HG03565 (cell line): ENCODE measurements at regions not wholly inside any gene's neighbourhood (a gene's known extent, or its start where the extent isn't known, plus 50 kb on each side); places are given as distances from the start of the nearest gene placed in this dataset.
"Not testable (repeated sequence)": the region's sequence is repeated elsewhere in the genome, so short reads cannot be mapped to it uniquely, and the experiment has no call there.

Experiments used
- ATAC-seq: cut with Tn5 transposase; IDR thresholded peaks from one replicate; pipeline ENCODE4 v1.9.1; 2021; ENCODE audit warnings: mild to moderate bottlenecking, moderate library complexity; ENCODE audit not compliant: unreplicated experiment

DNA sequence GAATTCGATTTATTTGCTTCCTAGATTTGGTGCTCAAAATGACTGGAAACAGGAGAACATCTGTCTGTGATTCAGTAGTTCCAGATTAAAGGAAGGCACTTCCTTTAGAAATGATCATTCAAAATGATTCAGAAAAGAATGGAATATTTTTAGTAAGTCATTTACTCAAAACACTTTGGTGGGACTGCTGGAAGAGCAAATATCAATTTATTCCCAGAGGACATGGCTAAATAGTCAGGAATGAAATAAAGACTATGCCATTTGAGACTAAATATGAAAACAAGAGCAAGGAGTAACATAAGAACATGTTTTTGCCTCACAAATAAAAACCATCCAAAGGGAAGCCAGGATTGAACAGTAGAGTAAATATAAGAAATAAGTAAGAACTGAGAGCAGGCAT is 138.6 kb upstream of the RASA1 start:
- no peak for ATAC-seq

DNA sequence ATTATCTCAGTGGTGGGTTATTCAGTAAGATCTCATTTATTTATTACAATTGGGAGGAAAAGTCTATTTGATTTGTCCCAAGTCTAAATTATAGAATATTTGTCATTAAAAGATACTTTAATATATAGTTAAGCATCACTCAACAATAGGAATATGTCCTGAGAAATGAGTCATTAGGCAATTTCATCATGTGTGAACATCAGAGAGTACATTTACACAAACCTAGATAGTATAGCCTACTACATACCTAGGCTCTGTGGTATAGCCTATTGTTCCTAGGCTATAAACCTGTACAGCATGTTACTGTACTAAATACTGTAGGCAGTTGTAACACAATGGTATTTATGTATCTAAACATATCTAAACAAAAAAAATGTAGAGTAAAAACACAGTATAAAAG is 135.0 kb upstream of the RASA1 start:
- ATAC-seq: no peak

DNA sequence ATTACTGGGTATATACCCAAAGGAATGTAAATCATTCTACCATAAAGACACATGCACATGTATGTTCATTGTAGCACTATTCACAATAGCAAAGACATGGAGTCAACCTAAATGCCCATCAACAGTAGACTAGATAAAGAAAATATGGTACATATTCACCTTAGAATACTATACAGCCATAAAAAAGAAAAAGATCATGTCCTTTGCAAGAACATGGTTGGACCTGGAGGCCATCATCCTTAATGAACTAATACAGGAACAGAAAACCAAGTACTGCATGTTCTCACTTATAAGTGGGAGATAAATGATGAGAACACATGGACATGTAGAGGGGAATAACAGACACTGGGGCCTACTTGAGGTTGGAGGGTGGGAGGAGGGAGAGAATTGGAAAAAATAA is 133.2 kb upstream of the RASA1 start:
- not testable (repeated sequence) for ATAC-seq

DNA sequence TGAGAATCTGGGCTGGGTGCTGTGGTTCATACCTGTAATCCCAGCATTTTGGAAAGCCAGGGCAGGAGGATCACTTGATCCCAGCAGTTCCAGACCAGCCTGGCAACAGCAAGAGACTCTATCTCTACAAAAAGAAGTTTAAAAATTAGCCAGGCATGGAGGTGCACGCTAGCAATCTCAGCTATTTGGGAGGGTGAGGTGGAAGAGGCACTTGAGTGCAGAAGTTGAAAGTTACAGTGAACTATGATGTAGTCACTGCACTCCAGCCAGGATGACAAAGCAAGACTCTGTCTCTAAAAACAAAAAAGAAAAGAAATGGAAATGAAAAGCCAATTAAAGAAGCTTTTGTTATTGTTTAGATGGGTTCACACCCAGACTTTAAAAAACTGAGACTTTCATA is 131.6 kb upstream of the RASA1 start:
- no peak for ATAC-seq

DNA sequence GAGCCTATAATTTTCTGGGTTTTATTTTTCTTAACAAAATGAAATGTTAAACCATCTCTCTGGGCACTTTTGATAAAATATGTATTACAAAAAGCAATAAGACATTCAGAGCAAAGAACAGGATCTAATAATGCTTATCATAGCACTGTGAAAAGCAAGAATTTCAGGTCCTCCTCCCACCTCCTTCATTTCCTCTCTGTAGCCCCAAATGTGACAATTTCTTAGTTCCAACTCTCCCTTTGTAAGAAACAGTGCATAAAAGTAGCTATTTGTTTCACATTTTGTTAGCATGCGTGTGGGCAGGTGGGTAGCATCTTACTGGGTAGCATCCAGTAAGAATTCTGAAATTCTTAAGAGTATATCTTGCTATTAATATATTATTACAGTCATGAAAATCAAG is 130.9 kb upstream of the RASA1 start:
- no peak for ATAC-seq

DNA sequence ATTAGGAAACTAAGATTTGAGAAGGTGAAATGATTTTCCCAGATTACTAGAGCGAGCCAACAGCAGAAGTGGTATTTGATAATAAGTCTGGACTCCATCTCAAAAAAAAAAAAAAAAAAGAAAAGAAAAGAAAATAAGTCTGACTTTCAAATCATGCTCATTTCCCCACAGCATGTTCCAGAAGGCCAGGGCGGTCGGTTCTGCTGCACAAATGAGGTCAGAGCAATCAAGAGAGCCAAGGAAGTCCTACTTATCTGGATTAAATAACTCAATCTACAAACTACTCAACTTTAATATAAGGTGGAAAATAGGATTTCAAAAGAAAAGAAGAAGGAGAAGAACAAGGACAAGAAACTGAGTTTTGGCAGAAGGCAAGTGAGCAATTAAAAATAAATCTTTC is 130.4 kb upstream of the RASA1 start:
- ATAC-seq: no peak

DNA sequence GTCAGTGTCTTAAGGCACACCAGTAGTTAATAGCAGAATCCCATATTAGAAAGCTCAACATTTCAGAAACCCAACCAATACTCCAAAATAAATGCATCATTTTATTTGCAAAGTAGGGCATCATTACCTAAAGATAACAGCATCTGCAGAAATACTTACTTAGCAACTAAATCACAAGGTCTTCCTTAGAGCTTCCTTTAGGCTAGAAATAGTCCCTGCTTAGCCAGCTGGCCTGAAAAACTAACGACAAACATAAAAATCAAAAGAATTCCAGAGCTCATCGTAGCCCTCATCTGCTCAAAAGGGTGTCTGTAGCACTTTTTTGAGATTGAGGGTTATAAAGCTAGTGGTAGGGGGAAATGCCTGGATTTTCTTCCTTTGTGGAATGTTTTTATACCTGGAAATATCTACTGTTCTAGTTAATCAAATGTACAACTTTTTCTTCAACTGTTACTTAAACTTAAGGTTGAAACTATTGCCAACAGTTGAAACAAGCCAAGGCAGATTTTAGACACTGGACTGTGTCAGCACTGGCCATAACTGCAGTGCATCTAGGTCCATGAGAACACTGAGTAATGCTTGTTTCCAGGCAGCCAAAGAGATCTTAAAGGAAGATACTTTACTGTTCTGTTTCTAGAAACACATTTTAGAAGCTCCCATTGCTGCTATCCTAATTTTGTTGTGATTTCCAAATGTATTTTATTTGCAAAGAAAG is 129.4 kb upstream of the RASA1 start:
- ATAC-seq: no peak

DNA sequence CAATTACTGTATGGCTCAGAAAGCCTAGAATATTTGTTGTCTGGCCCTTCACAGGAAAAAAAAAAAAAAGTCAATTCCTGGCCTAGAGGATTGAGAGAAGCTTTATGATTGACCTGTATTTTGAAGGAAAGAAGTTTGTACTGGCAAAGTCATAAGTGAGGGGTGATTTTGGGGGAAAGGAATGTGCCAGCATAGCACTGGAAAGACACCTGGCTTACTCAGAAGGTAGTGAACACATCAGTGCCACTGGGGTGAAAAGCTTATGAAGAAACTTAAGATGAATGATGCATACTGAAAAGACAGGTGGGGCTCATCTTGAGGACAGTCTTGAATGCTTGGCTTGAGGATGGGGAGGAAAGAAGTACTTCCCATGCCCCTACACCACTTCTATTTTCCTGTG is 127.9 kb upstream of the RASA1 start:
- ATAC-seq: no peak

DNA sequence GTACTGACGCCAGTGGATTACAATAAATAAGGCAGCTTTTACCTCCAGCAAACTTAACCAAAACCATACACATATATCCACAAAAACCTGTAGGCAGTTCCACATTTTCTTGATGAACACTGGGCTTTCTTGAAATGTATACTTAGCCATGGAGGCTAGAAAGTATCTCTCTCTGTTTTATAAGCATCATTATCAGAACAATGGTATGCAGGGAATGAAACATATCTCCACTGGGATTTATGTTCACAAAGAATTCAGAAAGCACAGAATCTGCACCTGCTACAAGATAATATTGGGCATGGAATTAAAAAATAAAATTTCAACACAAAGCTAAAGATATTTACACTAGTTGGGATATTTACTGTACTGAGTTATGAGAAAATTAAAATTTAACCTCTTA is 126.1 kb upstream of the RASA1 start:
- no peak for ATAC-seq

DNA sequence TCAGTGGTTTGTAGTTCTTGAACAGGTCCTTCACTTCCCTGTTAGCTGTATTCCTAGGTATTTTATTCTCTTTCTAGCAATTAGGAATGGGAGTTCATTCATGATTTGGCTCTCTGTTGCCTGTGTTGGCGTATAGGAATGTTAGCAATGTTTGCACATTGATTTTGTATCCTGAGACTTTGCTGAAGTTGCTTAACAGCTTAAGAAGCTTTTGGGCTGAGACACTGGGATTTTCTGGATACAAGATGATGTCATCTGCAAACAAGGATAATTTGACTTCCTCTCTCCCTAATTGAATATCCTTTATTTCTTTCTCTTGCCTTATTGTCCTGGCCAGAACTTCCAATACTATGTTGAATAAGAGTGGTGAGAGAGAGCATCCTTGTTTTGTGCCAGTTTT is 121.8 kb upstream of the RASA1 start:
- ATAC-seq: not testable (repeated sequence)

DNA sequence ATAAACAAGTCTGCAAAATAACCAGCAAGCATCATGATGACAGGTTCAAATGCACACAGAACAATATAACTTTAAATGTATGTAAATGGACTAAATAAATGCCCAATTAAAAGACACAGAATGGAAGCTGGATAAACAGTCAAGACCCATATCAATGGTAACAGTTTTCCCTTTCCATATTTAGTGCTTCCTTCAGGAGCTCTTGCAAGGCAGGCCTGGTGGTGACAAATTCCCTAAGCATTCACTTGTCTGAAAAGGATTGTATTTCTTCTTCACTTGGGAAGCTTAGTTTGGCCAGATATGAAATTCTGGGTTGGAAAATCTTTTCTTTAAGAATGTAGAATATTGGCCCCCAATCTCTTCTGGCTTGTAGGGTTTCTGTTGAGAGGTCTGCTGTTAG is 120.2 kb upstream of the RASA1 start:
- no peak for ATAC-seq

DNA sequence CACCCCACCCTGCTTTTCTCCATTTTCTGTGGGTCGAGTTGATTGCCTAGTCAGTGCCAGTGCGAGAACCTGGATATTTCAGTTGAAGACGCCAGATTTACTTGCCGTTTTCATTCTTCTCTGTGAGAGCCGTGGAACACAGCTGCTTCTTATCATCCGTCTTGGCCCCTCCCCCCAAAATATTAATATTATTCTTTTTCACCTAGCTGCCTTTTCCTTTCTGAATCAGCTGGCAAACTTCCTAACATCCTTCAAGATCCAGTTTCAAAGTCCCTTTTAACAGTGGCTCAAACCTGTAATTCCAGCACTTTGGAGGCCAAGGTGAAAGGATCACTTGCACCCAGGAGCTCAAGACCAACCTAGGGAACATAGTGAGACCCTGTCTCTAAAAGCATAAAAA is 117.1 kb upstream of the RASA1 start:
- no peak for ATAC-seq

DNA sequence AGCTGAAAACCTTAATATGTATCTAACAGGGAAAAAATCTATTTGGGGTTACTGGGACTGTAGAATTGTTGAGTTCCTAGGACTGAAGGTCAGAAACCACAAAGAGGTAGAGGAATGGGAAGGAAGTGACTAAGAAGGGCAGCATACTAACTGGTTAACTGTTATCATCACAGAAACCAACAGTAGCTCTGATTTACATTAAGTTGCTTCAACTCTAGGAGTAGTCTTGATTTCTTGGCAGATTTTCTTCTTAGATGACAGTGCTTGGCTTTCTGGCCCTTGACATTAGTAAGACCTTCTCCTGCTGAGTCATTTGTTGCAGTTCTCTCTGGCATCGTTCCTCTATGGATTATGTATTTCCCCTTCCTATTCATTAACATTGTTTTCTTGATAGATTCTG is 116.1 kb upstream of the RASA1 start:
- no peak for ATAC-seq

DNA sequence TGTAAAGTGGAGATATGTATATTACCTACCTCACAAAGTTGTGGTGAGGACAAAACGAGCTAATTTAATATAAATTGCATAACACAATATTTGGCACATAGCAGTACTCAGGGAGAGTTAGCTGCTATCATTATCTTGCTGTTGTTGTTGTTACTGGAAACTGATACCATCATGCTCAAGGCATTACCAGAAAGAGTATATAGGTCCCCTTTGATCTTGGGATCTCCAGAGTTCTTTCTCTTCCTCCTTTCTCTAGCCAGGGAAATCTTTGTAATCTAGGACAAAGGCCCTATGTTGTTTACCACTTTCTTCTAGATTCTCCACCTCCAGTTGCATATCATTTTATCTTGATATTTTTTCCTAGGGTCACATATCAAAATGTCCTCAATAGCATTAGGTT is 114.8 kb upstream of the RASA1 start:
- ATAC-seq: no peak

DNA sequence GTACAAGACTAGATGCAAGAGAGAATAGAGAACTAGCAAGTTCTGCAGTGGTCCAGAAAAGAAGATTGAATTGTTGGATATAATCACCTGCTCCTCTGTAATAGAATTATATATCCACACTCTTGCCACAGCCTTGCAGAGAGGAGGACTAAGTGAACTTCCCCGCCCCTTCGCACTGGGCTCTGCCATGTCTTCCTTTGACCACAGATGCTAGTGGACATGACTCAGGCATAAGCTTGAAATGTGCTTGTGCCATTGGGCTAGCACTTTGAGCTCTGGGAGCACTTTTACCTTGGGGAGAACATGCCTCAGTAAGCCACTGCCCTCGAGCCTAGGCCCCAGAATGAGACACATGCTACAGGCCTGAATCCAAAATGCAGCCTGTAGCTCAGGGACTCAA is 113.5 kb upstream of the RASA1 start:
- no peak for ATAC-seq

DNA sequence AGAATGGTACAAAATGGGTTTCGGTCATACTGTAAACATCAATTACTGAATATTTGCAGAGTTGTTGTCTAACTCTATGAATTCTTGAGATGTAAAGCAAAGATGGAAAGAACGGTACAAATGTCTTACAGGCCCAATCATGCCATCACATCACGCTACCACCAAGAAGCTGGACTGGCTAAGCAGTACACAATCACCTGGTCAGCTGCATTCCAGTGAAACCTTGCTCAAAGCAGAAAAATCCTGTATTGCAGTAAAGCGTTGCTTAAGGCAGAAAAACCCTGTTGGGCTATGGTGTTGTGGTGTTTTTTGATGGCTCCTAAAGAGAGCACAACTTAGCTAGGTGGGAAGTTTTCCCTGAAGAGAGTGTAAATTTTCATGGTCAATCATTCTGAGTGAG is 112.6 kb upstream of the RASA1 start:
- no peak for ATAC-seq

DNA sequence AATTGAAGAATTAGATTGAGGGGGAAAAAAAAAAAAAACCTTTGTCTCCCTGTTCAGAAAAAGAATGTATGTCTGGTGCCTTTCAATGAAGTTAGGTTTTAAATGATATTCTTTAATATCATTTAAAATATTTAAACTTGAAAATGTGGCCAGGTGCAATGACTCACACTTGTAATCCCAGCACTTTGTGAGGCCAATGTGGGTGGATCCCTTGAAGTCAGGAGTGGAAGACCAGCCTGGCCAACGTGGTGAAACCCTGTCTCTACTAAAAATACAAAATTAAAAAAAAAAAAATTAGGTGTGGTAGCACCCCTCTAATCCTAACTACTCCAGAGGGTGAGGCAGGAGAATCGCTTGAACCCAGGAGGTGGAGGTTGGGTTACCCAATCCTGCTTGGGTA is 111.1 kb upstream of the RASA1 start:
- ATAC-seq: no peak

DNA sequence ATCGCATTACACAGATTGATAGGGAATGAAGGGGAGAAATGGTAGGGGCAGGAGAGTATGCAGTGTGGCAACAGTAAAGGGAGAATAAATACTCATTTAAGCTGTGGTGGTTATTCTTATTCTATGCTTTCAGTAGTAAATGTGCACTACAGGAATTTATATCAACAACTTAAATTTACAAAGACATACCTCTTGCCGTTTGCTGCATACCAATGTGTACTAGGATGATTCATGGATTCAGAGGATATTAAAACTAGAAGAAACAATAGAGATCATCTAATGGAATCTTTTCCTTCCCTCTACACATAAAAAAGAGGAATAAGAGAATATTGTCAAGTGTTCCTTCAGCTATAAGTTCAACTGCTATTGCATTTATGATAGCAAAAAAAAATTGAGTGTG is 103.3 kb upstream of the RASA1 start:
- no peak for ATAC-seq

DNA sequence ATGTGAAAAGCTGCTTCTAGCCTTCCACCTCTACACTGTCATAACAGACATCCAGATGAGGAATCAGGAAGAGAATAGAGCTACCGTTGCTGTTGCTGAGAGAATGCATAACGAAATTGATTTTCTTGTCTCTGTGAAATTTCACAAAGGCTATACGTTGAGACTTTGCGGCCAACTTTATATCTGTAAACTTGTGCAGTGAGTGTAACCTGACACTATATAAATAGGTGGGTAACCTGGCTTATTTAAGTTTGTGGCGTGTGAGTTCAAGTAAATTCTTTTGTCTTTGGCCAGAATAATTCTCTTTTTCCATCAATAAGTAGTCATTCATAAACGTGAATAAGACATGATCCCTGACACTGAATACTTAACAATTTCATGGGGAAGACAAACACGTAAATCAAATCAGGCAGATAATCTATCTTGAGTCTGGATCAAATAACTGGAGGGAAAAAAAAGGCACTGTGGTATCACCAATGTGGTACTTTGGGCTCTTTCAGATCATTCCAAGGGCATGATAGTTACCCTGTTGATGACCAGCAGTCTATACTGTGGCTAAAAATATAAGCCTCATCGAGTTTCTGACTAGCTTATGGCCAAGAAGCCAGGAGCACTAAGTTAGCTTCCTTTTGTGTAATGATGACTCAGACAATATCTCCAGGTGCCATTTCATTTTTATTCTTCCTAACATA is 98.2 kb upstream of the RASA1 start:
- ATAC-seq: no peak

DNA sequence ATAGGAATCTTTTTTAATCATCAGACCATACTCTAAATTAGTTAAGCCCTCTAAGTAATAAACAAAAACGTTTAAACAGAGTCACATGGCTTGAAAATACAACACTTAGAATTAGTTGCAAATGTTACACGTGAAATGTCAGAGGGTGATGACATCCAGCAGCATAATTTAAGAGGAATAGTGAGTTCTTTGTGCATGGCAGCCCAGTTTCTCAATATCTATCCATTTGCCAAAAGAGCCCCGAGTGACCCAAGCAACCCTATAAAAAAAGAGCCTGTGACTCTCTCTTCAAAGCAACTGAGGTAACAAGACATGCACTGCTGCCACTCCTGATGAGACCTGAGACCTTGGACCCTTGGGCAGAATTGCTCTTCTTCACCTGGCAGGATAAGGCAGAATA is 96.9 kb upstream of the RASA1 start:
- no peak for ATAC-seq

DNA sequence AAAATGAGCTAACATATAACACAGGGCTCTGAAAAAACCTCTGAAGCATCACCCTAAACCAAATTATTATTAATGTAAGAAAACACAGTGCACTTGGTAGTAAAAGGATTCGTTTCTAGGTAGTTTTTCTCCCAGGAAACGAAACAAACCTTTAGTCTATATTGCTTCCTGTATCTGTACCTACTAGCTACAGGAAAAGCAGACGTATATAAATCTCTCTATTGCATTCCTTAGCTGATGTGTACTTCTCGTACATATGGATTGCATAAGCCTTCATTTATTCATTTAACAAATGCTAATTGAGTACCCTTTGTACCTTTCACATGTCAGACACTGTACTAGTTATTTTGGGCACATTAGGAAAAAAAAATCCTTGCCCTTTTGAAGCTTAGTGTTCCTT is 85.0 kb upstream of the RASA1 start:
- ATAC-seq: no peak

DNA sequence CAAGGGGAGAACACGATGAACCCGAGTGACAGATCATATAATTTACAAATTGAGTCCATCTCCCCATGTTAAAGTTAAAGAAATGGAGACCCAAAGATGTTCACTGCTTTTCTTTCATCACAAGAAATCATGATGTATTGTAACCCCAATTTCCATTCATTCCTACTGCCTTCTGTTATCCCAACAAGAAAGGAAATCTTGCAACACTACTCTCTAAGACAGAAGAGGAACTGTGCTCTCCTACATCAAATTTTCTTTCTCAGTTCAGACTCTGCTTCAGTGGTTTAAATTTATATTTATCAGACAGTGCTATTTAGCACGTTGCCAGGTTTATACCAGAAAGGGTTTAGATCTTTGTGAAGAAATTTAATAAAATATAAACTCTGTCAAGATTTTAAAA is 83.8 kb upstream of the RASA1 start:
- no peak for ATAC-seq

DNA sequence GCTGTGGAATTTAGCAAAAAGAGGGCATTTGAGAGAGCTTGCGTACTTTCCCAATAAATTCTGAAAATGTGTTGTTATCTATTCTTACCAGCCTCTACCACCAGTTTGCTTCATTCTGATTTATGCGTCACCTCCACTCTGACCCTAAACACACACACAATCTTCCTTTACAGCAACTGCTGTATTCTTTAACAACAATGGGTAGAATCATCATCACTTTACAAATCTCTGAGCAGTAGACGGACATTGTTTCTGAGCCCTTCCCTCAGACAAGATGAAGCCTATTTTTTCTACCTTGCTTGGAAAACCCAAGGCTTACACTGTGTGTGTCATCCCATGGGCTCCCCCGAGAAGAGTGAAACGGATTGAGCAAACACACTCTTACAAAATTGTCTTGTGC is 83.1 kb upstream of the RASA1 start:
- ATAC-seq: no peak
